ENCODE measurements at regions not wholly inside any gene's neighbourhood (a gene's known extent, or its start where the extent isn't known, plus 50 kb on each side); places are given as distances from the start of the nearest gene placed in this dataset.

- DNase-seq = no peak
Measured at GRCh38 chr22:48605856-48606481, 1221.7 kb downstream of the BRD1 start.

- no peak for DNase-seq
Measured at GRCh38 chr22:48605125-48605524, 1222.5 kb downstream of the BRD1 start.

GRCh38 chr22:48603621-48604320 lies 1223.9 kb downstream of the BRD1 start:
- DNase-seq = no peak

GRCh38 chr22:48602805-48603518 lies 1224.7 kb downstream of the BRD1 start:
- DNase-seq = no peak

- DNase-seq = no peak
Measured at GRCh38 chr22:48600681-48601080, 1227.0 kb downstream of the BRD1 start.

GRCh38 chr22:48600171-48600570 lies 1227.5 kb downstream of the BRD1 start:
- DNase-seq = no peak

- no peak for DNase-seq
Measured at GRCh38 chr22:48599346-48599745, 1228.3 kb downstream of the BRD1 start.

GRCh38 chr22:48596111-48596850 lies 1231.4 kb downstream of the BRD1 start:
- DNase-seq = no peak

- no peak for DNase-seq
Measured at GRCh38 chr22:48595511-48595905, 1232.2 kb downstream of the BRD1 start.

- no peak for DNase-seq
Measured at GRCh38 chr22:48594757-48595510, 1232.7 kb downstream of the BRD1 start.

GRCh38 chr22:48594016-48594756 lies 1233.5 kb downstream of the BRD1 start:
- DNase-seq = no peak

- DNase-seq = no peak
Measured at GRCh38 chr22:48593551-48593950, 1234.1 kb downstream of the BRD1 start.

GRCh38 chr22:48592931-48593330 lies 1234.7 kb downstream of the BRD1 start:
- no peak for DNase-seq

GRCh38 chr22:48592488-48592887 lies 1235.2 kb downstream of the BRD1 start:
- no peak for DNase-seq

- DNase-seq = no peak
Measured at GRCh38 chr22:48592066-48592345, 1235.7 kb downstream of the BRD1 start.

- no peak for DNase-seq
Measured at GRCh38 chr22:48591286-48592065, 1236.2 kb downstream of the BRD1 start.

GRCh38 chr22:48589901-48590300 lies 1237.8 kb downstream of the BRD1 start:
- no peak for DNase-seq

- DNase-seq = no peak
Measured at GRCh38 chr22:48588878-48589450, 1238.7 kb downstream of the BRD1 start.

- DNase-seq = no peak
Measured at GRCh38 chr22:48588151-48588877, 1239.4 kb downstream of the BRD1 start.

GRCh38 chr22:48587236-48587865 lies 1240.3 kb downstream of the BRD1 start:
- DNase-seq = no peak
